IMR-90 (cell line): ENCODE measurements at regions not wholly inside any gene's neighbourhood (a gene's known extent, or its start where the extent isn't known, plus 50 kb on each side); places are given as distances from the start of the nearest gene placed in this dataset.

Source experiments
- ATAC-seq: fragments of 200-7000 bp; cut with Tn5 transposase; 2 replicates; pipeline ENCODE4 v1.9.1; 2020; ENCODE audit warnings: low read depth, mild to moderate bottlenecking, moderate library complexity
- BruUV-seq: library from RNA; stranded (reverse); fragments of 400-500 nt; replicated peaks from 2 replicates; lab custom pipeline; 2021; lab: Mats Ljungman, UMichigan
- CTCF ChIA-PET: fragments of 300-600 bp; formaldehyde crosslinking; extraction: SDS; loops from one replicate; lab custom pipeline; 2021; ENCODE audit warnings: antibody characterized with exemption; lab: Yijun Ruan, JAX
- POLR2A ChIA-PET: fragments of 300-600 bp; sonication (Branson Sonifier 250); formaldehyde crosslinking; loops from one replicate; lab custom pipeline; 2022; ENCODE audit warnings: antibody characterized with exemption; ENCODE audit not compliant: unreplicated experiment; lab: Charles Lee
- DNase-seq: peaks from one replicate; pipeline ENCODE4 v3.0.0; 2013
- H2AFZ ChIP-seq: replicated peaks from 2 replicates; pipeline ENCODE3; 2013; ENCODE audit warnings: low read length, mild to moderate bottlenecking; ENCODE audit not compliant: poor library complexity
- H2AK5ac ChIP-seq: 2 replicates; pipeline ENCODE4 v1.6.1; 2013; ENCODE audit warnings: low read depth, low read length, inconsistent platforms
- H2AK9ac ChIP-seq: replicated peaks from 2 replicates; pipeline ENCODE3; 2013; ENCODE audit warnings: mild to moderate bottlenecking, low read depth, low read length, moderate library complexity; ENCODE audit not compliant: poor library complexity
- H2BK120ac ChIP-seq: 2 replicates; pipeline ENCODE4 v1.6.1; 2013; ENCODE audit warnings: low read depth, low read length, inconsistent platforms
- H2BK15ac ChIP-seq: 3 replicates; pipeline ENCODE4 v1.6.1; 2013; ENCODE audit warnings: low read depth, low read length, inconsistent platforms
- H2BK20ac ChIP-seq: 2 replicates; pipeline ENCODE4 v1.6.1; 2013; ENCODE audit warnings: low read depth, mild to moderate bottlenecking, inconsistent platforms, low read length, moderate library complexity
- H2BK5ac ChIP-seq: 2 replicates; pipeline ENCODE4 v1.6.1; 2013; ENCODE audit warnings: mild to moderate bottlenecking, low read depth, low read length, inconsistent platforms; ENCODE audit not compliant: poor library complexity, severe bottlenecking
- H3K14ac ChIP-seq: replicated peaks from 2 replicates; pipeline ENCODE4 v1.6.1; 2013; ENCODE audit warnings: low read depth, low read length, inconsistent platforms
- H3K18ac ChIP-seq: 2 replicates; pipeline ENCODE4 v1.6.1; 2013; ENCODE audit warnings: low read depth, low read length, control low read depth
- H3K23ac ChIP-seq: 2 replicates; pipeline ENCODE4 v1.6.1; 2013; ENCODE audit warnings: low read depth, low read length, inconsistent platforms
- H3K27ac ChIP-seq: 2 replicates; pipeline ENCODE4 v1.5.1; 2013; ENCODE audit warnings: mild to moderate bottlenecking, control low read depth, low read length; ENCODE audit not compliant: insufficient read depth
- H3K27me3 ChIP-seq: 2 replicates; pipeline ENCODE4 v1.6.1; 2013; ENCODE audit warnings: low read length; ENCODE audit not compliant: control insufficient read depth, insufficient read depth
- H3K36me3 ChIP-seq: 2 replicates; pipeline ENCODE4 v1.6.1; 2013; ENCODE audit warnings: low read length, mixed read lengths; ENCODE audit not compliant: control insufficient read depth, insufficient read depth
- H3K4ac ChIP-seq: 2 replicates; pipeline ENCODE4 v1.6.1; 2013; ENCODE audit warnings: low read depth, low read length, inconsistent platforms
- H3K4me1 ChIP-seq: 2 replicates; pipeline ENCODE4 v1.6.1; 2013; ENCODE audit warnings: low read length, mixed read lengths; ENCODE audit not compliant: control insufficient read depth, insufficient read depth
- H3K4me2 ChIP-seq: 2 replicates; pipeline ENCODE4 v1.6.1; 2013; ENCODE audit warnings: low read depth, mild to moderate bottlenecking, control low read depth, low read length, moderate library complexity
- H3K4me3 ChIP-seq: 2 replicates; pipeline ENCODE4 v1.5.1; 2013; ENCODE audit warnings: low read depth, mild to moderate bottlenecking, control low read depth, low read length, moderate library complexity; ENCODE audit not compliant: insufficient read depth
- H3K56ac ChIP-seq: 2 replicates; pipeline ENCODE4 v1.6.1; 2013; ENCODE audit warnings: low read length, inconsistent platforms; ENCODE audit not compliant: insufficient read depth; ENCODE audit errors: extremely low read depth
- H3K79me1 ChIP-seq, 2 experiments: 2 replicates each; pipeline ENCODE4 v1.6.1; 2013; ENCODE audit warnings: low read length in 2 of 2, inconsistent platforms in 1 of 2, low read depth in 1 of 2
- H3K9ac ChIP-seq: 2 replicates; pipeline ENCODE4 v1.6.1; 2013; ENCODE audit warnings: low read depth, low read length, control low read depth
- H3K9me1 ChIP-seq: 2 replicates; pipeline ENCODE4 v1.6.1; 2013; ENCODE audit warnings: low read length, inconsistent platforms; ENCODE audit not compliant: insufficient read depth
- H3K9me3 ChIP-seq: 2 replicates; pipeline ENCODE4 v1.6.1; 2013; ENCODE audit warnings: low read length; ENCODE audit not compliant: control insufficient read depth, insufficient read depth
- H4K20me1 ChIP-seq: 2 replicates; pipeline ENCODE4 v1.6.1; 2013; ENCODE audit warnings: low read length, inconsistent platforms; ENCODE audit not compliant: insufficient read depth
- H4K5ac ChIP-seq: 2 replicates; pipeline ENCODE4 v1.6.1; 2013; ENCODE audit warnings: mild to moderate bottlenecking, low read depth, low read length, control low read depth
- H4K8ac ChIP-seq, 2 experiments: 2 replicates each; pipeline ENCODE4 v1.6.1; 2013; ENCODE audit warnings: low read depth in 2 of 2, low read length in 2 of 2, control low read depth in 1 of 2, inconsistent platforms in 1 of 2
- H4K91ac ChIP-seq: 2 replicates; pipeline ENCODE4 v1.6.1; 2013; ENCODE audit warnings: low read depth, low read length, inconsistent platforms; ENCODE audit not compliant: insufficient read depth
- CTCF ChIP-seq: conservative IDR thresholded peaks from 2 replicates; pipeline ENCODE4 v1.5.1; 2012; ENCODE audit warnings: mild to moderate bottlenecking, low read depth, low read length, improper control_type of control experiment
- MAFK ChIP-seq: IDR thresholded peaks from 2 replicates; pipeline ENCODE4 v1.6.1; 2012; ENCODE audit warnings: low read depth, low read length, improper control_type of control experiment
- NFE2L2 ChIP-seq: fragments of 150-350 bp; IDR thresholded peaks from 2 replicates; pipeline ENCODE4 v1.6.1; 2016; ENCODE audit warnings: low read depth, mild to moderate bottlenecking, low read length
- RAD21 ChIP-seq: IDR thresholded peaks from 2 replicates; pipeline ENCODE4 v1.6.1; 2012; ENCODE audit warnings: low read length, improper control_type of control experiment
- RCOR1 ChIP-seq: IDR thresholded peaks from 2 replicates; pipeline ENCODE4 v1.6.1; 2012; ENCODE audit warnings: mild to moderate bottlenecking, low read length, improper control_type of control experiment; ENCODE audit not compliant: insufficient replicate concordance
- WGBS, 2 experiments: methylation state at CpG; one replicate each; pipeline versions ENCODE4 v1.1.5 to v1.1.7; 2013; ENCODE audit warnings: missing lambda C conversion rate in 2 of 2; ENCODE audit not compliant: insufficient read length in 1 of 2; ENCODE audit errors: extremely low coverage in 2 of 2; 5-methylcytosine and 5-hydroxymethylcytosine counted together
- dilution Hi-C: fragments of 300-500 bp; cut with HindIII; formaldehyde crosslinking; loops from one replicate; pipeline ENCODE4 v1.14.3; 2018; ENCODE audit warnings: low sequenced_read_pairs; ENCODE audit not compliant: unreplicated experiment
- in situ Hi-C: fragments of 300-500 bp; cut with MboI; formaldehyde crosslinking; loops from 3 replicates; pipeline ENCODE4 v1.14.3; 2019; ENCODE audit warnings: low sequenced_read_pairs, inconsistent platforms, mixed read lengths
- intact Hi-C: fragments of 100-400 bp; cut with micrococcal nuclease; formaldehyde crosslinking; loops from 2 replicates; pipeline ENCODE4 v1.10.0; 2022
- TF ChIP-seq, protein P1 (sequence below): fragments of 150-350 bp; IDR thresholded peaks from 2 replicates; pipeline ENCODE4 v1.6.1; 2016; ENCODE audit warnings: low read depth, mild to moderate bottlenecking, low read length, moderate library complexity, borderline replicate concordance

DNA sequence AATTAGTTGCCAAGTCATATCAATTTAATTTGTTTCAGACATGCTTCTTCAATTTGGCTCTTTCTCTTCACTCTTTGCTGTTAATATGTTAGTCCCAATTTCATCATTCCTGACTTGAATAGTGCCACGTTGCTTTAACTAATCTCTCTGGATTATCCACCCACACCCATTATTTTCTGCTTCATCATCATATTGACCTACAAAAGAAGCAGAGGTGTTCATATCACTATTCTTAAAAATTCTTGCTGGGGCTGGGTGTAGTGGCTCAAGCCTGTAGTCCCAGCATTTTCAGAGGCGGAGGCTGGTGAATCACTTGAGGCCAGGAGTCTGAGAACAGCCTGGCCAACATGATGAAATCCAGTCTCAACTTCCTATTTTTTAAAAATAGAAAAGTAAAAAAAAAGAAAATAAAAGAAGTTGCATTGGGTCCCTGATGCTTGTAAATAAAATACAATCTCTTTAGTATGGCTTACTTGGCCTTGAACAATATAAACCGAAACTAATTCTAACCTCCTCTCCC lies 65.7 kb upstream of the KCNIP4 start:
- dilution Hi-C loops = no loop called here
- Histone ChIP-seq H3K36me3 (no peaks in the 10 kb centered on the region), H3K9me1 (no peaks in the 10 kb centered on the region), H3K56ac (no peak overlapping the region), H2BK5ac (no peak overlapping the region), H3K9ac (no peak overlapping the region), H3K18ac (no peak overlapping the region), H2BK120ac (no peak overlapping the region), H3K4me1 (no peaks in the 10 kb centered on the region), H3K4me2 (no peak overlapping the region), H2BK20ac (no peak overlapping the region), H3K23ac (no peak overlapping the region), H4K20me1 (no peaks in the 10 kb centered on the region), H4K5ac (no peak overlapping the region), H3K14ac (no peak overlapping the region), H3K4me3 (no peak overlapping the region), H4K8ac (no peak overlapping the region), H2AK5ac (no peak overlapping the region), H2BK15ac (no peak overlapping the region), H3K4ac (no peak overlapping the region), H3K79me1 (no peaks in the 10 kb centered on the region), H2AFZ (no peak overlapping the region), H3K9me3 (no peaks in the 10 kb centered on the region), H2AK9ac (no peak overlapping the region), H3K27ac (no peak overlapping the region), H3K27me3 (no peaks in the 10 kb centered on the region), H4K91ac (no peak overlapping the region)
- 40% methylated on average over 1 of the region's 3 CpGs; no CpG with 5 or more reads in 1 of the 2 experiments for WGBS, 2 experiments
- POLR2A ChIA-PET = no interaction called here
- ATAC-seq (no peak), DNase-seq (no peak)
- CTCF ChIA-PET = no interaction called here
- BruUV-seq = no TSS peak
- intact Hi-C loops = no loop called here
- in situ Hi-C loops = no loop called here
- no peak for TF ChIP-seq CTCF
- 0 out of 2 replicates have a peak, but pooled peaks have one; percentile 3 for TF ChIP-seq MAFK
- TF ChIP-seq RAD21 = no peak
- no peak for TF ChIP-seq RCOR1
- TF ChIP-seq, protein P1, sequence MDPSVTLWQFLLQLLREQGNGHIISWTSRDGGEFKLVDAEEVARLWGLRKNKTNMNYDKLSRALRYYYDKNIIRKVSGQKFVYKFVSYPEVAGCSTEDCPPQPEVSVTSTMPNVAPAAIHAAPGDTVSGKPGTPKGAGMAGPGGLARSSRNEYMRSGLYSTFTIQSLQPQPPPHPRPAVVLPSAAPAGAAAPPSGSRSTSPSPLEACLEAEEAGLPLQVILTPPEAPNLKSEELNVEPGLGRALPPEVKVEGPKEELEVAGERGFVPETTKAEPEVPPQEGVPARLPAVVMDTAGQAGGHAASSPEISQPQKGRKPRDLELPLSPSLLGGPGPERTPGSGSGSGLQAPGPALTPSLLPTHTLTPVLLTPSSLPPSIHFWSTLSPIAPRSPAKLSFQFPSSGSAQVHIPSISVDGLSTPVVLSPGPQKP = no peak
- TF ChIP-seq NFE2L2 = no peak
